NCI-H1417 treated with DMSO at 0.1 percent for 48 hours (cell line): ENCODE measurements at regions not wholly inside any gene's neighbourhood (a gene's known extent, or its start where the extent isn't known, plus 50 kb on each side); places are given as distances from the start of the nearest gene placed in this dataset.

Experiments
- DNase-seq: peaks from one replicate; lab custom pipeline; 2025; lab: John Stamatoyannopoulos, UW

GRCh38 chr11:119520966-119521365 is 98.0 kb upstream of the THY1 start:
- peak; percentile 45 for DNase-seq

GRCh38 chr11:119520400-119520799 is 97.4 kb upstream of the THY1 start:
- DNase-seq = no peak

GRCh38 chr11:119519796-119520195 is 96.8 kb upstream of the THY1 start:
- no peak for DNase-seq

GRCh38 chr11:119518746-119519730 is 96.1 kb upstream of the THY1 start:
- DNase-seq = peak; percentile 12

- DNase-seq = no peak
These were observed 92.9 kb upstream of the THY1 start for GRCh38 chr11:119515771-119516400.

- DNase-seq = no peak
These were observed 90.8 kb upstream of the THY1 start for GRCh38 chr11:119513806-119514170.

GRCh38 chr11:119513131-119513805 is 90.3 kb upstream of the THY1 start:
- no peak for DNase-seq

- no peak for DNase-seq
These were observed 89.4 kb upstream of the THY1 start for GRCh38 chr11:119512369-119512768.

GRCh38 chr11:119511614-119512306 is 88.8 kb upstream of the THY1 start:
- DNase-seq = no peak

- no peak for DNase-seq
These were observed 87.0 kb upstream of the THY1 start for GRCh38 chr11:119509969-119510401.

- DNase-seq = no peak
These were observed 86.4 kb upstream of the THY1 start for GRCh38 chr11:119509282-119509841.

- no peak for DNase-seq
These were observed 83.5 kb upstream of the THY1 start for GRCh38 chr11:119506436-119506835.

- DNase-seq = no peak
These were observed 82.9 kb upstream of the THY1 start for GRCh38 chr11:119505861-119506260.

GRCh38 chr11:119505071-119505470 is 82.1 kb upstream of the THY1 start:
- DNase-seq = no peak

GRCh38 chr11:119504371-119504770 is 81.4 kb upstream of the THY1 start:
- DNase-seq = no peak

GRCh38 chr11:119501777-119502405 is 78.9 kb upstream of the THY1 start:
- DNase-seq = peak; percentile 64

GRCh38 chr11:119497717-119498116 is 74.7 kb upstream of the THY1 start:
- no peak for DNase-seq

GRCh38 chr11:119496997-119497396 is 74.0 kb upstream of the THY1 start:
- no peak for DNase-seq

GRCh38 chr11:119496469-119496868 is 73.5 kb upstream of the THY1 start:
- DNase-seq = no peak

- DNase-seq = no peak
These were observed 70.7 kb upstream of the THY1 start for GRCh38 chr11:119493712-119494111.
